GM19372 (cell line): ENCODE measurements at regions not wholly inside any gene's neighbourhood (a gene's known extent, or its start where the extent isn't known, plus 50 kb on each side); places are given as distances from the start of the nearest gene placed in this dataset.
"Not testable (repeated sequence)": the region's sequence is repeated elsewhere in the genome, so short reads cannot be mapped to it uniquely, and the experiment has no call there.

ENCODE experiments used
- ATAC-seq: cut with Tn5 transposase; IDR thresholded peaks from one replicate; pipeline ENCODE4 v1.9.1; 2021; ENCODE audit warnings: mild to moderate bottlenecking, low read depth, moderate library complexity; ENCODE audit not compliant: unreplicated experiment

- no peak for ATAC-seq
Measured at GRCh38 chr5:117614408-117614807, 1039.8 kb upstream of the SEMA6A start.

GRCh38 chr5:117604845-117605244 is 1030.2 kb upstream of the SEMA6A start:
- no peak for ATAC-seq

- not testable (repeated sequence) for ATAC-seq
Measured at GRCh38 chr5:117599811-117600210, 1025.2 kb upstream of the SEMA6A start.

GRCh38 chr5:117594166-117594565 is 1019.5 kb upstream of the SEMA6A start:
- ATAC-seq = no peak

- peak; percentile 63 for ATAC-seq
Measured at GRCh38 chr5:117590944-117591343, 1016.3 kb upstream of the SEMA6A start.

- no peak for ATAC-seq
Measured at GRCh38 chr5:117588611-117589010, 1014.0 kb upstream of the SEMA6A start.

GRCh38 chr5:117587111-117587510 is 1012.5 kb upstream of the SEMA6A start:
- no peak for ATAC-seq

- no peak for ATAC-seq
Measured at GRCh38 chr5:117568622-117569021, 994.0 kb upstream of the SEMA6A start.

GRCh38 chr5:117568126-117568525 is 993.5 kb upstream of the SEMA6A start:
- ATAC-seq = no peak

GRCh38 chr5:117562647-117563046 is 988.0 kb upstream of the SEMA6A start:
- ATAC-seq = no peak

GRCh38 chr5:117561531-117561930 is 986.9 kb upstream of the SEMA6A start:
- ATAC-seq = no peak

- no peak for ATAC-seq
Measured at GRCh38 chr5:117559005-117559844, 984.6 kb upstream of the SEMA6A start.

- no peak for ATAC-seq
Measured at GRCh38 chr5:117551236-117551635, 976.6 kb upstream of the SEMA6A start.

GRCh38 chr5:117547192-117547591 is 972.6 kb upstream of the SEMA6A start:
- no peak for ATAC-seq

GRCh38 chr5:117539692-117540091 is 965.1 kb upstream of the SEMA6A start:
- no peak for ATAC-seq

GRCh38 chr5:117533792-117534191 is 959.2 kb upstream of the SEMA6A start:
- no peak for ATAC-seq

GRCh38 chr5:117533051-117533670 is 958.5 kb upstream of the SEMA6A start:
- not testable (repeated sequence) for ATAC-seq

- ATAC-seq = no peak
Measured at GRCh38 chr5:117519957-117520500, 945.4 kb upstream of the SEMA6A start.

GRCh38 chr5:117504305-117504704 is 929.7 kb upstream of the SEMA6A start:
- ATAC-seq = no peak

GRCh38 chr5:117497601-117498000 is 923.0 kb upstream of the SEMA6A start:
- ATAC-seq = no peak

- ATAC-seq = no peak
Measured at GRCh38 chr5:117496801-117497200, 922.2 kb upstream of the SEMA6A start.

- ATAC-seq = no peak
Measured at GRCh38 chr5:117494188-117494587, 919.6 kb upstream of the SEMA6A start.
